Right lobe of liver (tissue), 6 donors: ENCODE measurements at regions not wholly inside any gene's neighbourhood (a gene's known extent, or its start where the extent isn't known, plus 50 kb on each side); places are given as distances from the start of the nearest gene placed in this dataset.

ENCODE experiments used
- ATAC-seq, 4 donors: fragments of 200-7000 bp; cut with Tn5 transposase; one replicate each; pipeline ENCODE4 v1.9.1; 2020; ENCODE audit warnings: mild to moderate bottlenecking in 4 of 4, moderate library complexity in 4 of 4
- DNase-seq, 3 donors: peaks; one replicate each; pipeline ENCODE4 v3.0.0-alpha.2; 2020
- H3K27ac ChIP-seq, 3 donors: fragments of 200-600 bp; one replicate each; pipeline ENCODE4 v1.8.0; 2022
- H3K27me3 ChIP-seq, 2 donors: fragments of 200-600 bp; one replicate each; pipeline ENCODE4 v1.8.0; 2022
- H3K36me3 ChIP-seq, 4 donors: fragments of 200-600 bp; sonication (generic) in 1 of 4; one replicate each; pipeline versions ENCODE4 v1.5.1 to v1.8.0; 2017 to 2022; ENCODE audit warnings: control low read depth in 1 of 4
- H3K4me1 ChIP-seq, 4 donors: fragments of 200-600 bp; sonication (generic) in 1 of 4; one replicate each; pipeline versions ENCODE4 v1.5.1 to v1.8.0; 2017 to 2022; ENCODE audit warnings: control low read depth in 1 of 4
- H3K4me3 ChIP-seq, 3 donors: fragments of 200-600 bp; one replicate each; pipeline ENCODE4 v1.8.0; 2022
- H3K9me3 ChIP-seq, 4 donors: fragments of 200-600 bp; sonication (generic) in 1 of 4; one replicate each; pipeline versions ENCODE4 v1.5.1 to v1.8.0; 2017 to 2022; ENCODE audit warnings: control low read depth in 1 of 4
- CTCF ChIP-seq, 4 donors: fragments of 200-600 bp in 3 of 4; fragments of 450-650 bp in 1 of 4; IDR thresholded peaks; one replicate each; pipeline versions ENCODE4 v1.5.1 to v1.8.0; 2016 to 2022; ENCODE audit warnings: antibody characterized with exemption in 4 of 4, mild to moderate bottlenecking in 2 of 4
- POLR2A ChIP-seq: fragments of 450-650 bp; IDR thresholded peaks from one replicate; pipeline ENCODE4 v1.6.1; 2017; ENCODE audit warnings: antibody characterized with exemption, mild to moderate bottlenecking
- WGBS: methylation state at CpG from one replicate; pipeline ENCODE4 v1.1.6; 2018; ENCODE audit warnings: low coverage, low lambda C conversion rate; ENCODE audit not compliant: insufficient coverage; ENCODE audit errors: missing lambda C conversion rate; 5-methylcytosine and 5-hydroxymethylcytosine counted together
- intact Hi-C, 2 donors: fragments of 100-400 bp; cut with DNase I; formaldehyde crosslinking; loops; one replicate each; pipeline versions ENCODE4 v1.11.2 to v1.14.1; 2022
- donor health status: DM: no; HTN: yes; CAD: no.
- donor health status: DM: no; HTN: no; CAD: no.
- donor health status: DM: no; HTN: no; CAD: no.
- donor health status: DM: no; HTN: yes; CAD: no.
- donor health status: DM: no; HTN: yes; CAD: no.

GRCh38 chr7:16023503-16023902, 337.0 kb upstream of the MEOX2 start:
- DNase-seq (no peak), ATAC-seq (no peak)
- Histone ChIP-seq H3K36me3 (no peaks in the 10 kb centered on the region), H3K27me3 (no peaks in the 10 kb centered on the region), H3K27ac (no peak overlapping the region), H3K9me3 (no peaks in the 10 kb centered on the region), H3K4me1 (peaks cover 0 to 3% (median 0%) of the 10 kb centered on the region in 4 donors), H3K4me3 (no peak overlapping the region)
- TF ChIP-seq CTCF (IDR thresholded peaks at IDR 0.05) (no peak), POLR2A (no peak)
- intact Hi-C loops: no loop called here
- WGBS: 88% methylated on average over 3 of the region's 3 CpGs

GRCh38 chr7:16023046-16023445, 336.6 kb upstream of the MEOX2 start:
- intact Hi-C loops: no loop called here

GRCh38 chr7:16021851-16022250, 335.4 kb upstream of the MEOX2 start:
- no peak overlapping the region for H3K4me3 ChIP-seq
- no peak for ATAC-seq
- WGBS: 41% methylated on average over 1 of the region's 1 CpG
- no peaks in the 10 kb centered on the region for H3K27me3 ChIP-seq
- H3K27ac ChIP-seq: no peak overlapping the region
- no peaks in the 10 kb centered on the region for H3K9me3 ChIP-seq
- peaks cover 0 to 3% (median 0%) of the 10 kb centered on the region in 4 donors for H3K4me1 ChIP-seq
- intact Hi-C loops: no loop called here
- no peak for DNase-seq
- TF ChIP-seq CTCF (IDR thresholded peaks at IDR 0.05) (no peak), POLR2A (no peak)
- no peaks in the 10 kb centered on the region for H3K36me3 ChIP-seq

More at GRCh38 chr7:16023046-16023445, 336.6 kb upstream of the MEOX2 start:
- H3K4me3 ChIP-seq: no peak overlapping the region
- TF ChIP-seq CTCF (IDR thresholded peaks at IDR 0.05): no peak
- ATAC-seq (no peak), DNase-seq (no peak)
- H3K36me3 ChIP-seq: no peaks in the 10 kb centered on the region
- H3K27me3 ChIP-seq: no peaks in the 10 kb centered on the region
- H3K9me3 ChIP-seq: no peaks in the 10 kb centered on the region
- H3K4me1 ChIP-seq: peaks cover 0 to 3% (median 0%) of the 10 kb centered on the region in 4 donors
- WGBS: 48% methylated on average over 2 of the region's 2 CpGs
- H3K27ac ChIP-seq: no peak overlapping the region

- Histone ChIP-seq H3K27ac (no peak overlapping the region), H3K4me3 (no peak overlapping the region), H3K4me1 (no peaks in the 10 kb centered on the region), H3K36me3 (no peaks in the 10 kb centered on the region), H3K27me3 (no peaks in the 10 kb centered on the region), H3K9me3 (no peaks in the 10 kb centered on the region)
- DNase-seq: no peak
- no peak for ATAC-seq
- intact Hi-C loops: no loop called here
- TF ChIP-seq POLR2A (no peak), CTCF (IDR thresholded peaks at IDR 0.05) (no peak)
Measured at GRCh38 chr7:16015981-16016380, 329.5 kb upstream of the MEOX2 start.

GRCh38 chr7:16014031-16014430, 327.5 kb upstream of the MEOX2 start:
- TF ChIP-seq CTCF (IDR thresholded peaks at IDR 0.05) (no peak), POLR2A (no peak)
- no peak for DNase-seq
- H3K27me3 ChIP-seq: no peaks in the 10 kb centered on the region
- H3K36me3 ChIP-seq: no peaks in the 10 kb centered on the region
- H3K4me3 ChIP-seq: no peak overlapping the region
- H3K9me3 ChIP-seq: no peaks in the 10 kb centered on the region
- 37% methylated on average over 2 of the region's 2 CpGs for WGBS
- ATAC-seq: no peak
- intact Hi-C loops: no loop called here
- no peak overlapping the region for H3K27ac ChIP-seq
- H3K4me1 ChIP-seq: no peaks in the 10 kb centered on the region
